ENCODE measurements at regions not wholly inside any gene's neighbourhood (a gene's known extent, or its start where the extent isn't known, plus 50 kb on each side); places are given as distances from the start of the nearest gene placed in this dataset.

DNA sequence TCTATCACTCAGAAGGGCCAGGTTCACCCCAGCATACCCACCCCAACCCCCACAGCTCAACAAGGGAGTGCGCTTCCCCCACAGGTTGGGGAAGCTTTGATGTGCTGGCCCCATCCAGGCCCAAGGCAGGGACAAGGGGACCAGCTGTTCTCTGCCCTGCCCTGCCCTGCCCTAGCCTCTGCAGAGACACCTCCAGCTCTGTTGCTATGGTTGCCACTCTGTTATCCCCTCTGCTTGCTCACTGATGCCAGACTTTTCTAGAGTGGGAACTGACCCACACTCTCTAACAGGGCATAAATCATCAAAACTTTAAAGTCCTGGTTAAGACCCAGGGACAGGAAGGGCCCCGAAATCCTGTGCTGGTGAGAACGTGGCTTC lies 50.4 kb upstream of the ENPP7 start:
- DNase-seq (ENCODE audit: low spot score) = no peak

DNA sequence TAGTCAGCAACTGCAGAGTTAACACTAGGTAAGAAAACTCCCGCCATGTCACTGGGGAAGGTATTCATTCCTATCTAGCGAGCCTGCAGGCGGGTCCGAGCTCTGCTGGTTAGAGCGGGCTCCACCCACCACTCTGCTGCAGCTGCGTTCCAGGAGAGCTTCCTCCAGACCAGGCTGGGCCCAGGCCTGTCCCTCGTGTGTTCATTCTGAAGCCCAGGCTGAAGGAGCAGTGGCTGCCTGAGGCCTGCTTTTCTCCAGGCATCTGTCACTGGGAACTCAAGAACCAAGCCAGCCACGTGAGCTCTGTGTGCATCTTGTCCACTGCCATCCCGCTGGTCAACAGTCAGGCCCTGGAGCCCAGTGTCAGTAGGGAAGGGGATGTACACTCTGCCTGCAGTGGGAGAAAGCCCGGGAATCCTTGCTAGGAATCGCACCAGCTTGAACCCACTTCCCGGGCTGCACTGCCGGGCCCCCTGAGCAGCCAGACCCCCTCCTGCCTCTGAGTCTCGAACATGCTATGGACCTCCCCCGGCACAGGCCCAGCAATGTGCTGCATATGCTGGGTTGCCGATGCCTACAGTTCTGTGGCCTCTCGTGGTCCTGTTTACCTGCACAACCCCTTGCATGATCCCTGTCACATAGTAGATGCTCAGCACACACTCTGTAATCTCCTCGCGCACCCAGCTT lies 51.0 kb upstream of the ENPP7 start:
- DNase-seq (ENCODE audit: low spot score) = no peak

DNA sequence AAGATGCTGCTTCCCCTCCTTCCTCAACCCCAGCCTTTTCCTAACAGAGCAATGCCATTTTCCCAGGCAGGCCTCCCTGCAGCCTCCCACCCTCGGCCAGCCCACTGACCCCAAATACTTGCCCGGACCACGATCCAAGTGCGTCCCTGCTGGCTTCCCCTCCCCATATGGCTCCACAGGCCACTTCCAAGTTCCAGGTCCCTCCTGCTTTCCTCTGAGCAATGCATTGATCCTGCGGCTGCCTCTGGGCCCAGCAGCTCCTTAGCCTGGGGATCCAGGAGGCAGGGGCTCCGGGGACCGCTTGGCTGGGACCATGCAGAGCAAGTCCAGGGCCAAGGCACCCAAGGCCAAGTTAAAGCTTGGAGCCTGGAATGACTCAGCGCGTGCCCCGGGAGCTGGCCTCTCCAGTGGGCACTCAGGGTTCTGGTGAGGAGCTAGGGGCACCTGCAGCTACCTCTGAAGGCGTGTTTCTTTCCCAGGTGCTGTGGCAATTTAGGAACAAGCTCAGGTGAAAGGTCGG lies 51.9 kb upstream of the ENPP7 start:
- DNase-seq (ENCODE audit: low spot score) = no peak

DNA sequence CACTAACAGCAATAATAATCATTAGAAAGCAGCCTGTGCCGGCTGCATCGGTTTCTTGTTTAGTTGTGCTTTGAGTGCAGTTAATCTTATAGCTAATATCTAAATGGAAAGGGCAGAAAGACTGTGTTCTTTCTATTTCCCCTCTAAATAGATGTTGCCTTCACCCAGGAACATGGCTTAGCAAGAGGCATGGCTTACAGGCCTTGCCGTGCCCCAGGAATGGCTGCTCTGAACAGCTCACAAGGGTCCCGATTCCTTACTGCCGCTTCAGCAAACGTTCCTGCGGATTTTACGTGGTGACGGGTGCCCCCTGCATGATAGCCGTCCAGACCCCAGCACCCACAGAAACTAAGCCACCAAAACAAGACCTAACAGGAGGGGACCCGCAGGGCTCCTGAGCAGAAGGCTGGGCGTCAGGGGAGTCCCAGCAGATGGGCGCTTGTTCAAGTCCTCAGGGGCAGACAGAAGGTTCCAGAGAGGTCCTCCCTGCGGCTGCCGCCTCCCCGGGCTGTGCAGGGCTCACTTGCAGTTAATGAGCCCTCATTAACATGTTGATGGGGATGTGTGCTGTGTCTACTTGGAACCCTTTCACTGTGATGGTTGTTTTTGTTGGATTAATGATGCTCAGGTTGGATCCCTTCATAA lies 52.5 kb upstream of the ENPP7 start:
- DNase-seq (ENCODE audit: low spot score) = no peak

DNA sequence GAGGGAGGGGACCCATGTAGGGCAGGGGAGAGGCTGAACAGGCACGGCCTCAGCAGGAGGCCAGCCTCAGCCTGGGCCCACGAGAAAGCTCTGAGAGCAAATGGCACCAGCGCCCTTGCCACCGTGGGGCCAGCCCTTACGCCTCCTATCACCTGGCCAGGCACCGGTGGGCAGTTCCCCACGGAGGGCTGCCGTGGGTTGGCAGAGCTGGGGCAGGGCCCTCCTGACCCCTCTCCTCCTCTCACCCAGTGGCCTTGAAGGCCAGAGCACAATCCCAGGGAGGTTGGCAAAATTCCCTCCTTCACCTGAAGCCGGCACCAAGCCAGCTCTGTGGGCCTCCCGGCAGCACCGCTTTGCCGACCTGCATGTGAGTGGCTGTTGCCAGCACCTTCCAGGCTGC lies 53.1 kb upstream of the ENPP7 start:
- no peak for DNase-seq (ENCODE audit: low spot score)

DNA sequence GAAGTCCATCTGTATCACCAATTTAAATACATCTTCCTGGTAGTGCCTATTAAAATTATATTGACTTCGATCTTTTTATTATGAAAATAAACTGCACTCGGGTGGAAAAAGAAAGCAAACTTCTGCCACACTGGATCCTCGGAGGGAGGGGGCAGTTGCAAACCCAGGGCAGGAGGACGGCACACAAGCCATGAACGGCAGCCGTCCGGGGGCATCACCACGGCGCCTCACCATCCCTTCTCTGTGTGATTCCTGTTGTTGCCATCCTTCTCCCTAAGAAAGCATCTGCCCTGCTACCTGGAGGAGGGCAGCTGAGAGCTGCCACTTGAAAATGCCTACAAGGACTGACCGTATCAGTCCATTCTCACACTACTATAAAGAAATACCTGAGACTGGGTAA lies 53.9 kb upstream of the ENPP7 start:
- no peak for DNase-seq (ENCODE audit: low spot score)

DNA sequence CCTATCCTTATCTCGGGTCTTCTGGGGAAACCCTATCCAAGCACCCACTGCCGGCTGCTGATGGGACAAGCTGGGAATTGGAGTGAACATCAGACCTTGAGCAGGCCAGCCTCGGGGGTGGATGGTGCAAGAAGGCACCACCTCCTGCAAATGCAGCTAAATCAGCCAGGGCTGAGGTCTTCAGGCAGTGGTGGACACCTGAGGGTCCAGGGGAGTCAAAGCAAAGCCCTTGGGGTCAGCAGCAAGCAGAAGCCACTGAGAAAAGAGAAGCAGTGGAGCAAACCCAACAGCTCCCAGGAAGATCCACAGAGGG lies 55.4 kb upstream of the ENPP7 start:
- no peak for DNase-seq (ENCODE audit: low spot score)

DNA sequence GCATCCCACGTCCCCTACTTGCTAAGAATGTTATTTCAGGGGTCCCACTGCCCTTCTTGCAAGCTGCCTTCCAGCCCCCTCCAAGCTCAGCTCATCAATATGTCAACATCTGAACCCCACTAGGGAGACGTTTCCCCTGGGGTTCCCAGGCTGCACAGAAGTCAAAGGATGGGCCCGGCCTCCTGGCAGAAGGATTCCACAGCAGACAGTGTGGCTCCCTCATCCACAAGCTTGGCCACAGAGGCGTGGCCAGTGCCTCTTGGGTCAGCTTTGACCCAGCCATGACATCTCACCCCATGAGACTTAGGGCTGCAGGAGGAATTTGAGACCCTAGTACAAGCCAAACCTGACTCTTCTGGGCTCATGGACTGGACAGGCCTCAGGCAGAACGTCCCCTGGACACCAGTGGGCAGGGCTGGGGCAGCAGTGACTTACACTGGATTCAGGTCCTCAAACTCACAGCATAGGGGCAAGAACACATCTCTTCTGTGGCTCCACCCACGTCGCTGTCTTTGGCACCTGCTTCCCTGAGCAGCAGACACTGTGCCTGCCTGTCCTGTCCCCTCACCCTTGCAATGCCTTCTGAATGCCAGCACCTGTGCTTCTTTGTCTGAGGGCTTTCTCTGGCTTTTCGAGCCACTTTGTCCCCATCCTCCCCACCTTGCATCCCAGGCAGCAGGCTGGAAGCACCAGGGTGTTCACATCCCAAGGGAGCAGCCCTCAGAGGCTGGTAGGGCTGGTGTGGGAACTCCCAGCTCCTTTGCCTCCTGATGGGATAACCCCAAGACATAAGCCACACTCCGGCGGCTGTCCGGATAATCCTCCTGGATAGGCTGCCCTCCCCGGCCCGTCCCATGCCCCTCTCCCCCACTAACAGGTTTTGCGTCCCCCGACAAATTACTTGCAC lies 56.0 kb upstream of the ENPP7 start:
- no peak for DNase-seq (ENCODE audit: low spot score)

DNA sequence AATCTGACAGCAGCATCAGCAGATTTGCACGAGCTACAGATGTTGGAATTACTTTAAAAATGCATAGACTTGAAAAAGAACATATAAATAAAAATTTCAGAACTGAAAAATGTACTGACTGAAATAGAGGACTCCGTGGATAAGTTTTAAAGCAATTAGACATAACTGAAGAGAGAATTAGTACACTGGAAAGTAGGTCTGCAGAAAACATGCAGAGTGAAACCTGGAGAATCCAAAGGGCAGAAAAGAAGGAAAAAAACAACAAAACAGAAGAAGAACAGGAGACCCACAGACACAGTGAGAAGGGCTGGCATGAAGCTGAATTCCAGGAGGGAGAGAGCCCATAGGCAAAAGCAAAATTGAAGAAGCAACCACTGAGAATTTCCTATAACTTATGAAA lies 57.2 kb upstream of the ENPP7 start:
- no peak for DNase-seq (ENCODE audit: low spot score)

DNA sequence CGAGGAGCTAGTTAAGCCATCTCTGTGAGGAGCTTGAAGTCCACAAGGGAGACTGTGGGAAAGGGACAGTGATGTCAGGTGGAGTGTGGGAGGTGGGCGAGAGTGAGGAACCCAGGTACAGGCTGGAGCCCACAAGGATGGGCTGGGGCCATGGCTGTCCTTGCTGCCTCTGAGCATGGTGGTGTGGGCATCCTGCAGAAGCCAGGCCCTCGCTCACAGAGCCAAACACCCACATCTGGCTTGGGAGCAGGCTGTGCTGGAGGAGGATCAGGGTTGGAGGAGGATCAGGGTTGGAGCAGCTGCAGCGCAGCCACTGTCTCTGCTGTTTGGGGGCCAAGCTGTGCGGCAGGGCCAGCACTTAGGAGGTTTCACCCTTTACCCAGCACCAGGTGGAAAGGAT lies 58.2 kb upstream of the ENPP7 start:
- DNase-seq (ENCODE audit: low spot score) = no peak

DNA sequence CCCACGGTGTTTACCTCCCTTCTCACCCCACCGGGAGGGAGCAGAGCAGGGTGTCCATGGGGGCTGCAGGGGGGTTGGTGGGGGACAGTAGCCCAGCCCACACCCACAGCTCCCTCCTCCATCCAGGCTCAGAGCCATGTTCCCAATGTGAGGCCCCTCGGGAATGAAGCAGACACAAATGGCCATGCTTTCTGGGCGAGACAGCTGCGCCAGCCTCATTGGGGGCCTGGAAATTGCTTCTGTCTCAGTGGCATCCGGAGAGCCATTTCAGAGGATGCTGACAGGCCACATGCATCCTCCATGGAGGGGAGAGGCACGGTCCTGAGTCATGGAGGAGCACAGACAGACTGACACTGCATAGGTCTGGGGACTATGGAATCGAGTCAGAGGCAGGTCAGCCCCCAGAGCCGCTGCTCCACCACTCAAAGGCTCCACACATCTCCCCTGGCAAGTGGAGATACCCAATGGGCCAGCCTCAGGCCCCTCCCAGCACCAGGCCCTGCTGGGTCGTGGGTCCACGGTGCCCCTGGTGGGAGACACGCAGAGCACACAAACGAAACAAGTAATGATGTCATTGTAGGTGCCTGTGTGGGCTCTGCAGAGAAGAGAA lies 59.6 kb upstream of the ENPP7 start:
- DNase-seq (ENCODE audit: low spot score) = no peak

DNA sequence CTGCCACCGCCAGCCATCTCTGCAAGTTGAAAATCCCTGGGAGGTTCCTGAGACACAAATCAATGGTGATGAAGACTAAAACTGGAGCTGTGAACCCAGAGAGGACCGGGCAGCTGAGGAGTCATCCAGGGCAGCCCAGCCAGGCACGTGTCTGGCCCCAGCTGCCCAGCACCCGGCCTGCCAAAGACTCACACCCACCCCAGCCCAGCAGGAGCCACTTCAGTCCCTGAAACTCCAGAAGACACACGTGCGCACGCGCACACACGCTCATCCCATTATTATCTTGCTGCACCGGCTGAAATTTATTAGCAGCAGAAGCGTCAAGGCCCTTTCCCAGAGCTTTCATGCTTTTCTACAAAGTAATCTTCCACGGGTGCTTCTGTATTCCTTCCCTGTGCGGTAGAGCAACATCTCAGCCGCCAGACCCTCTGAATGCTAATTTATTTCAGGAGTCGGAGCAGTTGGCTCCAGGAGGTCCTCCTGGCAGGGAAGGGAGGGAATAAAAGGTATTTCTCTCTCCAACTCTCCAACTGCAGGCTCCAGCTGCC lies 59.8 kb upstream of the RBFOX3 start:
- DNase-seq (ENCODE audit: low spot score) = no peak

DNA sequence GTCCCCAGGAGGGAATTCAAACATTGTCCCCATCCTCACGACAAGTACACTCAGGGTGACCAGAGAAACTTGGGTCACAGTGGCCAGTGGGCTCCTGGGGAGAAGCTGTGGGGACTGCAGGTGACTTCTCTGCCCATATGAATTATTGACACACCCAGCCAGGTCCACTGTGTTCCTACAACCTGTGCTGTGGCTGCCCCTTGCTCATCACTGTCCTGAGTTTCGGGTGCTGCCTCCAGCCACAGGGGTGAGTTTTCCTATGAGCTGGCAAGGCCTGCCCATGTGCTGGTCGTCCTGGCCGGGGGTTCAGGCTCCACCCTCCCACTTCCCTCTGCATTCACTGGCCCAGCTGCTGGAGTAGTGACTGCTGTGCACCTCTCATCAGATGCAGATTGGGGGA lies 59.0 kb upstream of the RBFOX3 start:
- no peak for DNase-seq (ENCODE audit: low spot score)

DNA sequence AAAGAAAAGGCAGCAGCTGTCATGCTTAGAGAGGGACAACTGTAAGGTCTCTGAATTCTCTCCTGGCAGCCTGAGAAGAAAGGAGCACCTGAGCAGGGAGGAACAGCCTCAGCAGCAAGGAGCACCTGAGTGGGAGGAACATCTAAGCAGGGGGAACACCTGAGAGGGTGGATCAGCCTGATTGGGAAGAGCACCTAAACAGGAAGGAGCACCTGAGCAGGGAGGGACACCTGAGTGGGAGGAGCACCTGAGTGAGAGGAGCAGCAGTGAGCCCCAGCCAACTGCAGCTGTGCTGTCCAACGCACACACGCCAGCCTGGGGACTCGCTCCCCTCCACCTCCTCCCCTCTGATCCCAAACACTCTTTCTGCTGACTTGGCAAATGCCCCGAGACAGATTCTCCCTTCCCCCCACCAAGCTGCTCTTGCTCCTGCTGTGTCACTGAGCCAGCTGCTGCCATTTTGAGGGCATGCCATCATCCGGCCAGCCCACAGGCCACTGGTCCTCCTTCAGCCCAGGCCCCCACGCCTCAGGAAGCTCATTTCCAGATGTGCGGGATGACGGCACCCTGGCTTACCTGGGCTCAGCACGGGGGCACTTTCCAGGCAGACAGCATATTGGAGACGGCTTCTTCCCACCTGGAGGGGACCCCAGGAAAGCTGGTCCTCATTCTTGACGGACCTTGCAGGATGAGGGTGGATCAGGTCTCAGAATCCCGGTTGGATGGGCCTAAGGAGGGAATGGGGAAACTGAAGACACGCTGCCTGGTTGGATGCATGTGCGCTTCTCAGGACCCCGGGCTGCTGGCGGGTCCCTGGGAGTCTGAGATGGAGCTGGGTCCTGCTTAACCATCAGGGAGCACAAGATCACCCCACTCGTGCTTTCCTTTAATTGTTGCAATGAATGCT lies 57.7 kb upstream of the RBFOX3 start:
- no peak for DNase-seq (ENCODE audit: low spot score)

DNA sequence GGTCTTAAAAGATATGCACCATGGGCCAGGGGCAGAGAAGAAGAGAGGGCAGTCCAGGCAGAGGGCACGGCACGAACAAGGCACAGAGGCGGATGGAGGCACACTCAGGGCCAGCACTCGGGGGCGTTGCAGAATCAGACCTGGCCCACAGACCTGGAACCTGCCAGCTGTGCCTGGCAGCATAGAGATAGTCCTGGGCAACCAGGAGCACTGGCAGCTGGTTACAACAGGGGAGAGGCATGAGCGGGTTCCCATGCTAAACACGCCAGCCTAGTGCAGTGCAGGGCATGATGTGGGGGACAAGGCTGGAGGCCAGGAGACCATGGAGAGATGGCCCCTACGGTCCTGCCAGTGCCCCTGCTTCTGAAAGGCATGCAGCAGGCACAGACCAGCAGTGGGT lies 56.9 kb upstream of the RBFOX3 start:
- DNase-seq (ENCODE audit: low spot score) = no peak

DNA sequence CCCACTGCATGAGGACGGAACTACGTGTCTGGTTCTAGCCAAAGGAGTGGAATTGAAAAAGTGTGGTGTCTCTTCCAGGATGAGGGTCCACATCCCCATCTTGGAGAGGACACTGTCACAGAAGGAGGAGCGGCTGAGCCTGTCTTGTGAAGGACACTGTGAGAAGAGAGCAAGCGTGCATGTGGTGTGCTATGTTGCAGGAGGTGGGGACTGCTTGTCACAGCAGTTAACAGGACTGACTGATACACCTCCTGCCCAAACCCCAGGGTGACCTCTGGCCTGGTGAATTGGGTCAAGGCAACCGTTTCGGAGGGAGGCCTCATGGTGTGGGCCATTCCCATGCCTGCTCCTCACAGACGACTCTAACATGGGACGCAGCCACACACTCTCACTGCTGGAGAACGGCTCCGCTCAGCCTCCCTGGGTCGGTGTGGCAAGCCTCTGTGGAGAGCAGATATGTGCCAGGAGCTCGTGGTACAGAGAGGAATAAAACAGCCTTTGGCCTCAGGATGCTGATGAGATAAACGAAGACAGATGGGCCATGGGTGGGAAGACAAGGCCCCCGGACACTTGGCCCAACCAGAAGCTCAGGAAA lies 56.4 kb upstream of the RBFOX3 start:
- DNase-seq (ENCODE audit: low spot score) = peak; percentile 57

DNA sequence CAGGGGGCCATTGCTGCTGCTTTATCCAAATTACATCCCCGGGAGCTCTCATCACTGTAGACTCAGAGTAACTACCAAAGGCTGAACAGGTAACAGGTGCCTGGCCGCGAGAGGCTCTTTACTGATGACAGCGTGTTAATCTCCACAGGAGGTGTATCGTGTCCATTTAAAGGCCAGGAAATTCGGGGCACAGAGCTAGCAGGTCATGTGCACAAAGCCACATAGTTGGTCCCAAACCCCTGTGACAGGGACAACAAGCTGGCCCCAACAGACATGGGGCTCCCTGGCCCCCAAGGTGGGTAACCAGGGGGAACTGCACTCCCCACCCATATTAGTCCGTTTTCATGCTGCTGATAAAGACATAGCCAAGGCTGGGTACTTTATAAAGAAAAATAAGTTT lies 55.3 kb upstream of the RBFOX3 start:
- DNase-seq (ENCODE audit: low spot score) = peak; percentile 6

DNA sequence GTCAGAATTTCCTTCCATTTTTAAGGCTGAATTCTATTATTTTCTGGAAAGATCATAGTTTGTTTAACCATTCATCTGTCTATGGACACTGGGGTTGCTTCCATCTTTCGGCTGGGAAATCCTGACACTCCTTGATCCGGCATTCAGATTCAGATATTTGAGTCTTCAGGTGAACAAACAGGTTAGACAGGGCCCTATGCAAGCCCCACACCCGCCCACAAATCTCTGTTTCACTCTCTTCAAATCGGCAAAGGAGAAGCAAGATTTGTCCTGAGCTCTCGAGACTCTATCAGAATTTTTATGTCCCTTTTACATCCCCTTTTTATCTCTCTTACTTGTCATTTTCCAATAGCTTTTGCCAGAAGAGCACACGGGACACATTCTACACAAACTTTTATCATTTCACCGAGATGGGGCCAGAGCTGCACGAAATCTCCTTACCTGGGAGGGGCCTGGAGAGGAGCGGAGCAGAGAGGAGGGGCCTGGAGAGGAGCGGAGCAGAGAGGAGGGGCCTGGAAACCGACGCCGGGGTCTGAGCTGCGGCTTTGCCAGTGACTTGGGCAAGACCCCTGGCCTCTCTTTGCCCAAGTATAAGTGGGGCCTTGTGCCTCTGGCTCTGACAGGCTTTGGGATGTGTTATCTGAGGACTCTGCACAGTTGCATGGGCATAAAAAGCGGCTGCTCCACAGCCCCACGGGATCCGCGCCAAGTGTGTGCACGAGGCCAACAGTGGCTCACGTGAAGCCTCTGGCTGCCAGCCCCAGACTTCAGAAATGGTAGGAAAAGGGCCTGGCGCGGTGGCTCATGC lies 54.3 kb upstream of the RBFOX3 start:
- DNase-seq (ENCODE audit: low spot score) = peak; percentile 72

DNA sequence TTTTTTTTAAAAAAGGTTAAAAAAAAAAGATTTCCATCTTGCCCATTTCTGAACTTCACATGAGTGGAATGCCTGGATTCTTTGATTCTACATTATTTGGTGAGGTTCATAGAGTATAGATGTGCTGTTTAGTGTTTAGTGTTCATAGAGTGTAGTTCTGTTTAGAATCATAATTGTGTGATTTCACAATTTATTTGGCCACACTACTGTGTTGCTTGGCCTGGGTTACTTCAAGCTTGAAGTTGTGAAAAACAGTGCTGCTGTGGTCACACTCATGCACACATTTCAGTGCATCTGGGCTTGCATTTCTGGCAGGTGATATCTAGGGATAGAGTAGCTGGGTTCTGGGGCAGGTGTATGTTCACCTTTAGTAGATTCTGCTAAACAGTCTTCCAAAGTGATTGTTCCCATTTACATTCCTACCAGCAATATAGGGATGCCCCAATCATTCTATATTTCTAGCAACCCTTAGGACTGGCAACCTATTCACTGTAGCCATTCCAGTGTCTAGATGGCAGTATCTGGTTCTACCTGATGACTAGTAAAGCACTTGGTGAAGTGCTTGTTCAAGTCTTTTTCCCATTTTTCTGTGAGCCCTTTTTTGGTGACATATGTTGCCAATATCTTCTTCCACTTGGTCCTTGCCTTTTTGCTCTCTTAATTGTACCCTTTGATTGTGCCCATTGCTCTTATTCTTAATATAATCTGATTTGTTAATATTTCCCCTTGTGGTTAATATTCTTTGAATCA lies 50.6 kb upstream of the RBFOX3 start:
- no peak for DNase-seq (ENCODE audit: low spot score)

All from left forelimb (tissue), 1 donor.